Activated CD4-positive, alpha-beta T cell treated with anti-CD3 and anti-CD28 coated beads, Interleukin-2, Interleukin-4, amounts not matched to agents 100 ng/mL and 50 ng/mL, durations not matched to agents 16 hours and 8 hours (primary cell): ENCODE measurements at regions not wholly inside any gene's neighbourhood (a gene's known extent, or its start where the extent isn't known, plus 50 kb on each side); places are given as distances from the start of the nearest gene placed in this dataset.

Experiments
- DNase-seq: peaks from one replicate; pipeline ENCODE4 v3.0.0-alpha.2; 2020; ENCODE audit warnings: low spot score

DNA sequence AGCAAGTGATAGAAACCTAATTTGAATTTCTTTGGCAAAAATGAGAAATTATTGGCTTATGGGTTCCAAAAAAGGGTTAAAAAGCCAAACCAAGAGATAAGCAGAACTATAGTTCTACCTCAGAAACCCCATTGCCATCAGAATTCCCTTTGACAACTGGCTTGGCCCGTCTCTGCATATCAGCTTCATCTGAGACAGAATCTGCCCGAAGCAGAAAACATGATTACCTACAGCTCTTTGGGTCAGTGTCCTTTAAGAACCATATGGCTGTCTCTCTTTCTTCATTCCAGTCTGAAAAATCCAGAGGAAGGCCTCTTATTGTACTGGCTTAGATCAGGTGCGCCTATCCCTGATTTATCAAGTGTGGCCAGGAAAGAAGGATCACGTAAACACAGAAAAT lies 49.8 kb upstream of the AGPS start:
- DNase-seq: no peak
